ENCODE measurements at regions not wholly inside any gene's neighbourhood (a gene's known extent, or its start where the extent isn't known, plus 50 kb on each side); places are given as distances from the start of the nearest gene placed in this dataset.

- no peaks in the 10 kb centered on the region for H3K9me3 Mint-ChIP-seq
- Histone ChIP-seq H3K9me3 (ENCODE audit: control insufficient read depth, low read length) (no peaks in the 10 kb centered on the region), H3K27me3 (ENCODE audit: control insufficient read depth, insufficient read depth, low read length, poor library complexity, severe bottlenecking) (no peaks in the 10 kb centered on the region), H3K4me3 (ENCODE audit: low read length) (no peak overlapping the region), H3K27ac (ENCODE audit: low read depth, low read length) (no peak overlapping the region), H3K4me1 (ENCODE audit: control insufficient read depth, insufficient read depth, low read length) (peaks cover 3% of the 10 kb centered on the region), H3K36me3 (ENCODE audit: control insufficient read depth, insufficient read depth, low read length) (no peaks in the 10 kb centered on the region), H3K9ac (ENCODE audit: extremely low read depth, low read length, poor library complexity, severe bottlenecking) (no peak overlapping the region)
- H3K27ac Mint-ChIP-seq = no peak overlapping the region
- H3K36me3 Mint-ChIP-seq (ENCODE audit: low read depth) = no peaks in the 10 kb centered on the region
- DNase-seq = no peak
- TF ChIP-seq CTCF (conservative IDR thresholded peaks at IDR 0.05) = no peak
- H3K4me3 Mint-ChIP-seq = no peak overlapping the region
- H3K4me1 Mint-ChIP-seq = peaks cover 8% of the 10 kb centered on the region
- no peaks in the 10 kb centered on the region for H3K27me3 Mint-ChIP-seq (ENCODE audit: insufficient read depth)
- 94 to 100% methylated on average over 2 to 8 of the region's 8 CpGs for WGBS, 2 experiments (ENCODE audit: insufficient coverage in 1 of 2, insufficient read length in 1 of 2)
Measured at GRCh38 chr4:184284336-184284690, 66.6 kb upstream of the ENPP6 start.

GRCh38 chr4:184283659-184284335 lies 66.1 kb upstream of the ENPP6 start:
- no peak overlapping the region for H3K27ac ChIP-seq (ENCODE audit: low read depth, low read length)

GRCh38 chr4:184282895-184283654 lies 65.4 kb upstream of the ENPP6 start:
- Histone ChIP-seq H3K9ac (ENCODE audit: extremely low read depth, low read length, poor library complexity, severe bottlenecking) (no peak overlapping the region), H3K9me3 (ENCODE audit: control insufficient read depth, low read length) (no peaks in the 10 kb centered on the region), H3K4me3 (ENCODE audit: low read length) (no peak overlapping the region), H3K36me3 (ENCODE audit: control insufficient read depth, insufficient read depth, low read length) (no peaks in the 10 kb centered on the region), H3K4me1 (ENCODE audit: control insufficient read depth, insufficient read depth, low read length) (peaks cover 3% of the 10 kb centered on the region), H3K27me3 (ENCODE audit: control insufficient read depth, insufficient read depth, low read length, poor library complexity, severe bottlenecking) (no peaks in the 10 kb centered on the region), H3K27ac (ENCODE audit: low read depth, low read length) (no peak overlapping the region)
- peaks cover 3% of the 10 kb centered on the region for H3K9me3 Mint-ChIP-seq
- no peak overlapping the region for H3K4me3 Mint-ChIP-seq
- DNase-seq = no peak
- H3K36me3 Mint-ChIP-seq (ENCODE audit: low read depth) = no peaks in the 10 kb centered on the region
- no peak overlapping the region for H3K27ac Mint-ChIP-seq
- H3K27me3 Mint-ChIP-seq (ENCODE audit: insufficient read depth) = no peaks in the 10 kb centered on the region
- peaks cover 7% of the 10 kb centered on the region for H3K4me1 Mint-ChIP-seq
- 95 to 96% methylated on average over 8 to 9 of the region's 9 CpGs for WGBS, 2 experiments (ENCODE audit: insufficient coverage in 1 of 2, insufficient read length in 1 of 2)
- TF ChIP-seq CTCF (conservative IDR thresholded peaks at IDR 0.05) = no peak

More at GRCh38 chr4:184283659-184284335, 66.1 kb upstream of the ENPP6 start:
- H3K4me3 ChIP-seq (ENCODE audit: low read length) = no peak overlapping the region
- H3K36me3 Mint-ChIP-seq (ENCODE audit: low read depth) = no peaks in the 10 kb centered on the region
- H3K4me3 Mint-ChIP-seq = no peak overlapping the region
- no peak for DNase-seq
- peaks cover 3% of the 10 kb centered on the region for H3K4me1 ChIP-seq (ENCODE audit: control insufficient read depth, insufficient read depth, low read length)
- H3K9me3 Mint-ChIP-seq = no peaks in the 10 kb centered on the region
- WGBS, 2 experiments (ENCODE audit: insufficient coverage in 1 of 2, insufficient read length in 1 of 2) = 93 to 97% methylated on average over 24 to 28 of the region's 28 CpGs
- H3K36me3 ChIP-seq (ENCODE audit: control insufficient read depth, insufficient read depth, low read length) = no peaks in the 10 kb centered on the region
- H3K27me3 ChIP-seq (ENCODE audit: control insufficient read depth, insufficient read depth, low read length, poor library complexity, severe bottlenecking) = no peaks in the 10 kb centered on the region
- H3K9me3 ChIP-seq (ENCODE audit: control insufficient read depth, low read length) = no peaks in the 10 kb centered on the region
- no peak overlapping the region for H3K9ac ChIP-seq (ENCODE audit: extremely low read depth, low read length, poor library complexity, severe bottlenecking)
- peaks cover 8% of the 10 kb centered on the region for H3K4me1 Mint-ChIP-seq
- TF ChIP-seq CTCF (conservative IDR thresholded peaks at IDR 0.05) = no peak
- no peak overlapping the region for H3K27ac Mint-ChIP-seq
- H3K27me3 Mint-ChIP-seq (ENCODE audit: insufficient read depth) = no peaks in the 10 kb centered on the region

All from endodermal cell (in vitro differentiated cells).